ENCODE measurements at regions not wholly inside any gene's neighbourhood (a gene's known extent, or its start where the extent isn't known, plus 50 kb on each side); places are given as distances from the start of the nearest gene placed in this dataset.

DNA sequence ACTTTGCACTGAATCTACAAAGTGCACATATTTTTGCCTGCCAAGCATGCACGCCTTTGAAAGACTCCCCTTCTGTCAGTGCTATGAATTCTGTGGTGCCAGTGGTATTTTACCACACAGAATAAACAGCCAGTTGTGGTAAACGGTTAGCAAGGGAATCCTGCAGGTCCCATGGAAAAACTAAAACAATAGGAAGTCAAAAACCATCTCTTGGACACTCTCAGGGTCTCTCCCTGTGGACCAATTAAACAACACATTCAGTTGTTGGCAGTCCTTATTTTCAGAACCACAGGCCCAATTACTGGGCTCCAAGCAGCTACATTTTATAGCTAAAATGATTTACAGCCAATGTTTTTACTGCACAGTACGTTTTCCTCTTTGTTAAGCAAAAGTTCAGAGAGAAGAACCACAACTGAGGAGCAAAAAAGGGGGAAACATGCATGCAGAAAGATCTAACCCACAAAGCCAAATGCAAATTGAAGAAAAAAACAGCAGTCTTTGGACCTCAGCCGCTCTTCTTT is 116.9 kb downstream of the KCTD12 start:
- ATAC-seq (no peak), DNase-seq (no peak)
- Histone ChIP-seq H3K4me3 (ENCODE audit: low read length) (no peak overlapping the region), H3K27ac (ENCODE audit: low read length) (no peak overlapping the region), H3K27me3 (ENCODE audit: control insufficient read depth, insufficient read depth) (no peaks in the 10 kb centered on the region), H3K9me3 (ENCODE audit: control insufficient read depth, low read length) (no peaks in the 10 kb centered on the region), H3K4me1 (ENCODE audit: control insufficient read depth, insufficient read depth, low read length) (no peaks in the 10 kb centered on the region)
- 53% methylated on average over 4 of the region's 4 CpGs for WGBS
- intact Hi-C loops (cut with DNase I) = no loop called here

DNA sequence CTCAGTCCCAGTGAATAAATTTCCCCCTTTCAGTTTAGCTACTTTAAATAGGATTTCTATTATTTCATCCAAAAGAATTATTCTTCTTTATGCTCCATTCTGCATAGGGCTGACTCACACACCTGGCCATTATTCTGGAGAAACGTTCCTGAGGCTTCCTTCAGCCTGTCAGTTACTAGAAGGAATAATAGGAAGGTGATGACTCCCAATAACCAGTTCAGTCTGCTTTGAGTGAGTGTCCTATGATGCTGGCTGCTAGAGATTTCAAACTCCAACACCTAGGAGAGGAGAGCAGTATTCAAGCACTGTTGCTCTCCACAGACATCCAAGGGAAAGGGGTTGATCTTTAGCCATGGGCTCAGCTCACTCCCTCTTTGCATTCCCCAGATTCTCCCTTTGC is 117.8 kb downstream of the KCTD12 start:
- no peak for ATAC-seq
- WGBS = 83% methylated on average over 1 of the region's 1 CpG
- intact Hi-C loops (cut with DNase I) = no loop called here

DNA sequence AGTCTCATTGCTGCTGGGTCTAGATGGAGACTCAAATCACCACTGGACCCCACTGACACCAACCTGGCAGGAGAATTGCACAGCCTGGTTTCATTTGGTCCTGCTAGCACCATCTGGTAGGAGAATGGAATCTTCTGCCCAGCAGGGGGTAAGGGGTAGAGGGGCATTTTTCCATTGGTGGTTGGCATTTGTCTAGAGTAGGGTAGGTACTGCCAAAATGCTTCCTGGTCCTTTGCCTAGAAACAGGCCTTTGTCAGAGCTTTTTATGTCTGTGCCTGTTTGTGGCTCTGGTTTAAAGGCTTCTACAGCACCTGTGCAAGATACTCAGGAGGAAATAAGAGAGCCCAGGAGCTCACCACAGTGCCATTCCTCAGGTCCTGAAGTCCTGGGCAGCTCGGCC is 121.3 kb downstream of the KCTD12 start:
- intact Hi-C loops (cut with DNase I) = no loop called here

More for the DNA sequence above, 117.8 kb downstream of the KCTD12 start:
- Histone ChIP-seq H3K27ac (ENCODE audit: low read length) (no peak overlapping the region), H3K4me3 (ENCODE audit: low read length) (no peak overlapping the region), H3K27me3 (ENCODE audit: control insufficient read depth, insufficient read depth) (no peaks in the 10 kb centered on the region), H3K9me3 (ENCODE audit: control insufficient read depth, low read length) (no peaks in the 10 kb centered on the region), H3K4me1 (ENCODE audit: control insufficient read depth, insufficient read depth, low read length) (no peaks in the 10 kb centered on the region)
- no peak for DNase-seq

DNA sequence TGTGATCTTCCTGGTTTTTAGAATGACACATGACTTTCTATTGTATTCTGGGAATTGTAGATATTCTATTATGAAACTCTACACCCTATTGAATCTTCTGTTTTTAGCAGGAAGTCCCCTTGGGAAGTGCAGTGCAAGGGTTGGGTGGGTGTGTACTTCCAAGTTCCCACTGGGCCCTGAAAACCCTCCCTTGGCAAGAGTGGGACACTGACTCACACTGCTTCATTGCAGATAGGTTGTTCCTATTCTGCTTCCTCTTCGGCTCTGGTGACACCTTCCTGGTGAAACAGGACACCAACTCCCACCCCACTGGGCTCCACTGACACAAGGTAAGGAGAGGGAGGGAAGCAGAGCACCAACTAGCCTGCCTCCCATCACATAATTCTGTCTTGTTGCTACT is 121.8 kb downstream of the KCTD12 start:
- intact Hi-C loops (cut with DNase I) = no loop called here

More for the DNA sequence above, 121.3 kb downstream of the KCTD12 start:
- no peak for DNase-seq
- no peak overlapping the region for H3K4me3 ChIP-seq (ENCODE audit: low read length)
- WGBS = 98% methylated on average over 1 of the region's 1 CpG
- ATAC-seq = no peak
- no peaks in the 10 kb centered on the region for H3K9me3 ChIP-seq (ENCODE audit: control insufficient read depth, low read length)
- H3K4me1 ChIP-seq (ENCODE audit: control insufficient read depth, insufficient read depth, low read length) = no peaks in the 10 kb centered on the region
- peak overlapping the region; percentile 19 for H3K27ac ChIP-seq (ENCODE audit: low read length)
- H3K27me3 ChIP-seq (ENCODE audit: control insufficient read depth, insufficient read depth) = no peaks in the 10 kb centered on the region

DNA sequence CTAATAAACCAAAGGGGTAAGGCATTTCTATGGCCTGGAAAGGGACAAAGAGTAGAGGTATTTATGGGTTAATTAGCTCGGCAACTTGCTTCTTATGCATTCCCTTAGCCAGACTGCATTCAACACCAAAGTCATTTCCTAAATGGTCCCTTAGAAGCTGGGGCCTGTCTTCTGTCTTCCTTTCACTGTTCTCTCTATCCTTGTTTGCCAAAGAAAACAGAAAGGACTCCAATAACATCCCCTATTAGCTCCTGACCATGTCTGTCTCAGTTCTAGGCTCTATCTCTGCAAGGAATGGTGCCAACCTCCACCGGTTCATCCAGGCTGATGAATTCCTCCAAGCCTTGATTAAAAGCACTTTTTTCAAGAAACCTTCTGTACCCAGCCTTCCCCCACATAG is 123.5 kb downstream of the KCTD12 start:
- peak in 2 of 3 donors; percentile 12 to 40 for DNase-seq
- intact Hi-C loops (cut with DNase I) = no loop called here

More for the DNA sequence above, 121.8 kb downstream of the KCTD12 start:
- ATAC-seq = peak; percentile 95 to 99
- Histone ChIP-seq H3K27ac (ENCODE audit: low read length) (peak overlapping the region; percentile 19), H3K4me1 (ENCODE audit: control insufficient read depth, insufficient read depth, low read length) (no peaks in the 10 kb centered on the region), H3K9me3 (ENCODE audit: control insufficient read depth, low read length) (no peaks in the 10 kb centered on the region), H3K4me3 (ENCODE audit: low read length) (no peak overlapping the region), H3K27me3 (ENCODE audit: control insufficient read depth, insufficient read depth) (no peaks in the 10 kb centered on the region)
- peak; percentile 74 to 81 (median 81) for DNase-seq
- 16% methylated on average over 1 of the region's 1 CpG for WGBS

DNA sequence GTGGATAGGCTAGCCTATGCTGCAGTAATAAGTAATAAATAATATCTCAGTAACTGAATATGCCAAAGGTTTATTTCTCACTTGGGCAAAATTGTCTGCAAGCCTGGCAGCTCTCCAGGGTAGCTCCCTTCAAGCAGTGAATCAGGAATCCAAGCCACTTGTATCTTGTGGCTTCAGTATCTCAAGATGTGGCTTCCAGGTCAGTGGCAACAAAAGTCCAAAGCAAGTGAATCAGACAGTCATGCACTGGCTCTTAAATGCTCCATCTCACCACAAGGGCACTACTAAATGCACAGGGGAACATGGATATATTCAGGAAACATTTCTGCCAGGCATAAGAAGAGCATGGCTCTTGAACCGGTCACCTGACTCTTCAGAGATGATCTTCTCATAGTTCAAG is 126.3 kb downstream of the KCTD12 start:
- Histone ChIP-seq H3K9me3 (ENCODE audit: control insufficient read depth, low read length) (no peaks in the 10 kb centered on the region), H3K27ac (ENCODE audit: low read length) (no peak overlapping the region), H3K27me3 (ENCODE audit: control insufficient read depth, insufficient read depth) (no peaks in the 10 kb centered on the region), H3K4me3 (ENCODE audit: low read length) (no peak overlapping the region), H3K4me1 (ENCODE audit: control insufficient read depth, insufficient read depth, low read length) (peaks cover 2% of the 10 kb centered on the region)
- DNase-seq (no peak), ATAC-seq (no peak)
- intact Hi-C loops (cut with DNase I) = no loop called here
- 94% methylated on average over 1 of the region's 1 CpG for WGBS

More for the DNA sequence above, 123.5 kb downstream of the KCTD12 start:
- 36% methylated on average over 2 of the region's 2 CpGs for WGBS
- Histone ChIP-seq H3K4me1 (ENCODE audit: control insufficient read depth, insufficient read depth, low read length) (peaks cover 2% of the 10 kb centered on the region), H3K27me3 (ENCODE audit: control insufficient read depth, insufficient read depth) (no peaks in the 10 kb centered on the region), H3K4me3 (ENCODE audit: low read length) (no peak overlapping the region), H3K9me3 (ENCODE audit: control insufficient read depth, low read length) (no peaks in the 10 kb centered on the region), H3K27ac (ENCODE audit: low read length) (no peak overlapping the region)
- ATAC-seq = peak; percentile 17 to 72

DNA sequence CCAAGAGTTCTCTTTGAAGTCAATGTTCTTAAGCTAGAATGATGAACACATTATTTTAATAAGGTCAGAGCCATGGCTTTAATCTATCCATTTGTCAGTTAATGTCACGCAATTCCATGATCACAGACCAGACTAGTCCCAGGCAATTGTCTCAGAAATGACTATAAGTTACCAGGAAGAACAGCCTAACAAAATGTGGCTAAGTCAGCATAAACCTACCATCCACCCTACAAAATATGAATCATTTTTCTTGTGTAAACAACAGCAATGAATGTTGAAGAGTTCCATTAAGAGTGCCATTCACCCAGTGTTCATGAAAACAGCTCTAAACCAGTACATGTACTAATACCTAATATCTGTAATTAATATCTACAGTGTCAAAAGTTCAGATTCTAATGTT is 127.5 kb downstream of the KCTD12 start:
- ATAC-seq = no peak
- DNase-seq = no peak
- H3K4me3 ChIP-seq (ENCODE audit: low read length) = no peak overlapping the region
- H3K27me3 ChIP-seq (ENCODE audit: control insufficient read depth, insufficient read depth) = no peaks in the 10 kb centered on the region
- WGBS = 96% methylated on average over 1 of the region's 1 CpG
- H3K9me3 ChIP-seq (ENCODE audit: control insufficient read depth, low read length) = no peaks in the 10 kb centered on the region
- peaks cover 2% of the 10 kb centered on the region for H3K4me1 ChIP-seq (ENCODE audit: control insufficient read depth, insufficient read depth, low read length)
- no peak overlapping the region for H3K27ac ChIP-seq (ENCODE audit: low read length)
- intact Hi-C loops (cut with DNase I) = no loop called here

DNA sequence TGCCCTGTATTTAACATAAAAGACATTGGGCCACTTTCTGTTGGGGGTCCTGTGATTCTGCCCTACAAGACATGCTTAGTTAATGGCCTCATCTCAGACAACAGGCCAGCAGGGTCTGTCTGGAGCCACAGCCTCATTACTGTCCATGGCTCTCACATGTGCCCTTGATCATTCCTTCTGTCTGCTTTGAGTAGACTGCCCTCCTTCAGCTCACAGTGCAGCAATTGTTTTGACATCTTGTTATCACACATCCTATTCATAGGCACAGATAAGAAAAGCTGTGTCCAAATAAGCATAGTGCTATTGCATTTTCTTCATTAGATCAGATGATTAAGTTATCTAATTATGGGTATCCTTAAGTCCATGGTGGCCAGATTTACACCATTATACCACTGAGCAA is 127.9 kb downstream of the KCTD12 start:
- Histone ChIP-seq H3K27me3 (ENCODE audit: control insufficient read depth, insufficient read depth) (no peaks in the 10 kb centered on the region), H3K27ac (ENCODE audit: low read length) (no peak overlapping the region), H3K4me3 (ENCODE audit: low read length) (no peak overlapping the region), H3K4me1 (ENCODE audit: control insufficient read depth, insufficient read depth, low read length) (peaks cover 2% of the 10 kb centered on the region), H3K9me3 (ENCODE audit: control insufficient read depth, low read length) (no peaks in the 10 kb centered on the region)
- peak; percentile 39 to 44 for ATAC-seq
- DNase-seq = no peak
- intact Hi-C loops (cut with DNase I) = no loop called here

DNA sequence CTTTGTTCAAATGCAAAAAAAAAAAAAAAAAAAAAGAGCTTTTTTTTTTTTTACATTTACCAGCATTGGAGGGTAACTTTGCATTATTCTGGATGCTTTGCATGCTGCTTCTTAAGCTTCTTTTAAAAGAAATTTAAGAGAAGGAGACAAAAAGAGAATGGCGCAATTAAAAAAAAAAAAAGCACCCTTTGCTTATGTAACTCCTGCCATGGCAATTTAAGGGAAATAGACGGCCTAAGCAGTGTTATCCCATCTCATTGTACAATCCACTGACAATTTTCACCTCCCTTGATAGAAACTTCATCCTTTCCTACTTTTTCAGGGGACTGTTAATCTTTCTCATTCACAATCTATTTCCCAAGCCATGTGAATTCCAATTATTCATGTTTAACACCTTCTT is 129.8 kb downstream of the KCTD12 start:
- 86% methylated on average over 2 of the region's 2 CpGs for WGBS
- Histone ChIP-seq H3K9me3 (ENCODE audit: control insufficient read depth, low read length) (no peaks in the 10 kb centered on the region), H3K27me3 (ENCODE audit: control insufficient read depth, insufficient read depth) (no peaks in the 10 kb centered on the region), H3K27ac (ENCODE audit: low read length) (no peak overlapping the region), H3K4me1 (ENCODE audit: control insufficient read depth, insufficient read depth, low read length) (peaks cover 2% of the 10 kb centered on the region), H3K4me3 (ENCODE audit: low read length) (no peak overlapping the region)
- ATAC-seq (no peak), DNase-seq (no peak)
- intact Hi-C loops (cut with DNase I) = no loop called here

DNA sequence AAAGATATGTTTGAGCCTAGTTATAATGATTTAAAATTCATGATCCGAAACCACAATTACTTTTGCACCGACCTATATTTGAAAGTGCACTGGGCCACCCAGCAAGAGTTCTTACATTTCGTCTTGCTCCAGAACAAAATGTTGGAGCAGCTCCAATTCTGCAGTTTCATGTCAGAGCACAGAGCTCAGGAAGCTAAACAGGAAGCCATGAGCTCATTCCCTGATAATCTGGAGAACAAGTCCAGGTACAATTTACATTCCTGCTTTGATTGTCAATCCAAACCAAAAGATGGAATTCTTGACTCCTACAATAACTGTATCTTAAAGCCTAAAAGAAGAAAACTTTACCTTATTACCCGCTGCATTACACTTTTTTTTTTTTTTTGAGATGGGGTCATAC is 131.8 kb downstream of the KCTD12 start:
- no peak overlapping the region for H3K27ac ChIP-seq (ENCODE audit: low read length)
- ATAC-seq (peak; percentile 54 to 92), DNase-seq (peak in 1 of 3 donors; percentile 11)
- no peak overlapping the region for H3K4me3 ChIP-seq (ENCODE audit: low read length)
- 48% methylated on average over 4 of the region's 4 CpGs for WGBS
- H3K27me3 ChIP-seq (ENCODE audit: control insufficient read depth, insufficient read depth) = no peaks in the 10 kb centered on the region
- intact Hi-C loops (cut with DNase I) = no loop called here
- H3K9me3 ChIP-seq (ENCODE audit: control insufficient read depth, low read length) = no peaks in the 10 kb centered on the region
- H3K4me1 ChIP-seq (ENCODE audit: control insufficient read depth, insufficient read depth, low read length) = peaks cover 2% of the 10 kb centered on the region

DNA sequence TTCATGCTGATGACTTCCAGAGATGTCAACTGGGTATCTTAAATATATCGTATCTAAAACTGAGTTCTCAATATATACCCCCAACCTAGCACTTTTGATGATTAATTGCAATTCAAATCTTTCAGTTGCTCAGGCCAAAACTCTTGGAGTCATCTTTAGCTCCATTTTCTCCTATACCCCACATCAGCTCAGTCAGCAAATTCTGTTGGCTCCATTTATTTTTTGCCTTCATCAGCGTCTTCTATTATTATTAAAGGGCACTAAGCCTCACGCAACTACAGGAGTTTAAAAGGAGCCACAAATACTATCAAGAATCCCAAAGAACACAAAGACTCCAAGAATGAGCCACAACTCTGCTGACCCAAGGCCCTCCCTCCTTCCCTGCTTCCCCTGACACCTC is 134.9 kb downstream of the KCTD12 start:
- H3K27ac ChIP-seq (ENCODE audit: low read length) = no peak overlapping the region
- no peaks in the 10 kb centered on the region for H3K27me3 ChIP-seq (ENCODE audit: control insufficient read depth, insufficient read depth)
- intact Hi-C loops (cut with DNase I) = no loop called here
- ATAC-seq (no peak), DNase-seq (no peak)
- WGBS = 92% methylated on average over 3 of the region's 3 CpGs
- H3K9me3 ChIP-seq (ENCODE audit: control insufficient read depth, low read length) = no peaks in the 10 kb centered on the region
- no peak overlapping the region for H3K4me3 ChIP-seq (ENCODE audit: low read length)
- H3K4me1 ChIP-seq (ENCODE audit: control insufficient read depth, insufficient read depth, low read length) = no peaks in the 10 kb centered on the region

DNA sequence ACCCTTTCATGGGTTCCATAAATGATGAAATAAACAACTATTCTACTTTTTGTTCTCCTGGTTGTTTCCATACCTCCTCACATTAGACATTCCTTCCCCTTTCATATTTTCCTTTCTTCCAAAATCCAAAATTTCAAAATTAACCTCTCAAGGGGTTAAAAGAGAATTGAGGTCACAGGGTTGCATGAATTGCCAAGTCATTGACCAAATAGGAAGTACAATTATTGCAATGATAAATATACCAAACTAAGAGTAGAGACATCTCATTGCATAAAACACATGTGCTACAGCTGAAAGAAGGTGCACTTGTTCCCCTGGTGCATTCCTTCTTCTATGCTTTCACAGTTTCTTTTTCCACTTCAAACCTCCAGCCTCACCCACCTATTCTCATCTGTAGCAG is 136.1 kb downstream of the KCTD12 start:
- intact Hi-C loops (cut with DNase I) = no loop called here
- H3K27ac ChIP-seq (ENCODE audit: low read length) = no peak overlapping the region
- H3K4me3 ChIP-seq (ENCODE audit: low read length) = no peak overlapping the region
- H3K4me1 ChIP-seq (ENCODE audit: control insufficient read depth, insufficient read depth, low read length) = no peaks in the 10 kb centered on the region
- H3K9me3 ChIP-seq (ENCODE audit: control insufficient read depth, low read length) = no peaks in the 10 kb centered on the region
- ATAC-seq (no peak), DNase-seq (no peak)
- H3K27me3 ChIP-seq (ENCODE audit: control insufficient read depth, insufficient read depth) = no peaks in the 10 kb centered on the region
